Endothelial cell of umbilical vein (primary cell): ENCODE measurements at regions not wholly inside any gene's neighbourhood (a gene's known extent, or its start where the extent isn't known, plus 50 kb on each side); places are given as distances from the start of the nearest gene placed in this dataset.

ENCODE experiments used
- CTCF ChIP-seq, 2 donors: IDR thresholded peaks; 1 replicate in 1 of 2; 2 replicates in 1 of 2; pipeline ENCODE4 v1.5.1; 2011; ENCODE audit warnings: low read length in 2 of 2, mild to moderate bottlenecking in 2 of 2, moderate library complexity in 2 of 2, control low read depth in 1 of 2, inconsistent platforms in 1 of 2, low read depth in 1 of 2; ENCODE audit not compliant: insufficient read depth in 1 of 2; ENCODE audit errors: extremely low read depth in 1 of 2
- JUN ChIP-seq: IDR thresholded peaks from 2 replicates; pipeline ENCODE4 v1.6.1; 2011; ENCODE audit warnings: borderline replicate concordance, low read depth; ENCODE audit not compliant: insufficient read length, insufficient read depth
- POLR2A ChIP-seq: IDR thresholded peaks from 2 replicates; pipeline ENCODE4 v1.6.1; 2012; ENCODE audit warnings: low read depth, mild to moderate bottlenecking, control low read depth, low read length
- POLR2AphosphoS5 ChIP-seq: IDR thresholded peaks from 2 replicates; pipeline ENCODE4 v1.6.1; 2012; ENCODE audit warnings: low read depth, mild to moderate bottlenecking, control low read depth, low read length, moderate library complexity; ENCODE audit not compliant: insufficient read depth

DNA sequence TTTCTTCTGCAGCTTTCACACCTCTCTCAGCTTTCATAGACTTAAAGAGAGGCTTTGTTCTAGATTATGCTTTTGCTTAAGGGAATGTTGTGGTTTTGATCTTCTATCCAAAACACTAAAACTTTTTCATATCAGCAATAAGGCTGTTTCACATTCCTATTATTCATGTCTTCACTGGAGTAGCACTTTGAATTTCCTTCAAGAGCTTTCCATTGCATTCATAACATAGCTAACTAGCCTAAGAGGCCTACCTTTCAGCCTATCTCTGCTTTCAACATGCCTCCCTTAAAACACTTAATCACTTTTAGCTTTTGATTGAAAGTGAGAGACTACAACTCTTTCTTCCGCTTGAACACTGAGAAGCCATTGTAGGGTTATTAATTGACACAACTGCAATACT lies 1117.0 kb upstream of the PHF14 start:
- TF ChIP-seq CTCF (IDR thresholded peaks at IDR 0.05; ENCODE audit: extremely low read depth in 1 of 2, insufficient read depth in 1 of 2, low read depth in 1 of 2, low read length in 2 of 2) (no peak), POLR2AphosphoS5 (no peak), JUN (no peak), POLR2A (no peak)
